C4-2B (cell line): ENCODE measurements at regions not wholly inside any gene's neighbourhood (a gene's known extent, or its start where the extent isn't known, plus 50 kb on each side); places are given as distances from the start of the nearest gene placed in this dataset.
"Not testable (repeated sequence)": the region's sequence is repeated elsewhere in the genome, so short reads cannot be mapped to it uniquely, and the experiment has no call there.

ENCODE experiments used
- H3K27ac ChIP-seq: fragments of 450-650 bp; 2 replicates; pipeline ENCODE4 v1.5.1; 2017
- CTCF ChIP-seq: fragments of 450-650 bp; conservative IDR thresholded peaks from 2 replicates; pipeline ENCODE4 v1.5.1; 2017; ENCODE audit warnings: mild to moderate bottlenecking
- ZFX ChIP-seq: fragments of 450-650 bp; IDR thresholded peaks from 2 replicates; pipeline ENCODE4 v1.6.1; 2017

- TF ChIP-seq ZFX = no peak
- TF ChIP-seq CTCF = no peak
- H3K27ac ChIP-seq = no peak overlapping the region
These were observed 974.3 kb upstream of the INTU start for GRCh38 chr4:126658411-126658810.

GRCh38 chr4:126661194-126661593, 971.6 kb upstream of the INTU start:
- no peak for TF ChIP-seq CTCF
- TF ChIP-seq ZFX = no peak
- no peak overlapping the region for H3K27ac ChIP-seq

- TF ChIP-seq ZFX (no peak), CTCF (no peak)
- H3K27ac ChIP-seq = no peak overlapping the region
These were observed 967.9 kb upstream of the INTU start for GRCh38 chr4:126664839-126665238.

- not testable (repeated sequence) for H3K27ac ChIP-seq
These were observed 962.7 kb upstream of the INTU start for GRCh38 chr4:126670038-126670437.

DNA sequence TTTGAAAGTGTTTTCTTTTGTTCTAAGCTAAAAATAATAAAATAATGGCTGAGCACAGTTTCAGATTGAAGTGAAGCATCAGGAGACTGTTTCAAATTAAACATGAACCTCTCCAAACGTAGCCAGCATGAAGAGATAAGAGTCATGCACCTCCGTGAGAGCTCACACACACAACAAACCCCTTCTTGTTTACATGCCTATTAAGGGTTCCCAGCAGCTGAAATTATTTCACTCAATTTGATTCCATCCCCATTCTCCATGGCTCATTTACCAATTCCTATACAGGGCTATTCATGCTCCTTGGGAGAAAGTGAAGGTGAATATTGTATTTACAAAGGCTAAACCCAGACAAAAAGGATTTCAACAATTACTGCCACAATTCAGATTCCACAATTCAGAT, 954.1 kb upstream of the INTU start:
- TF ChIP-seq ZFX (no peak), CTCF (no peak)
- H3K27ac ChIP-seq = no peak overlapping the region

DNA sequence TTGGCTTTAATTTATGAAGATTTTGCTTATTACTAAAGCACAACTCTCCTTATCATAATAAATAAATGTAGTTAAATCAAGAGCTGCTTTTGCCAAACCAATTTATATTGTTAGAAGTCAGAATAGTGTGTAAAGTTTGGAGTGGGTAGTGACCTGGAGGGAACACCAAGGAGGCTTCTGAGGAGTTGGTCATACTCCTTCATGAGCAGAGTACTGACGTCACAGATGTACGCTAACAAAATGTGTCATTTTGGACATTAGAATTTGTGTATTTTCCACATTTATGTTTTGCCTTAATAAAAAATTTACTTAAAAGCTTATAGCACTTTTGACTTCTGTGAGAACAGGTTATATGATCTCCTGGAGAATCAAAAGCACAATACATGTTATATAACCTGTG, 953.5 kb upstream of the INTU start:
- no peak for TF ChIP-seq ZFX
- TF ChIP-seq CTCF = no peak
- H3K27ac ChIP-seq = no peak overlapping the region

DNA sequence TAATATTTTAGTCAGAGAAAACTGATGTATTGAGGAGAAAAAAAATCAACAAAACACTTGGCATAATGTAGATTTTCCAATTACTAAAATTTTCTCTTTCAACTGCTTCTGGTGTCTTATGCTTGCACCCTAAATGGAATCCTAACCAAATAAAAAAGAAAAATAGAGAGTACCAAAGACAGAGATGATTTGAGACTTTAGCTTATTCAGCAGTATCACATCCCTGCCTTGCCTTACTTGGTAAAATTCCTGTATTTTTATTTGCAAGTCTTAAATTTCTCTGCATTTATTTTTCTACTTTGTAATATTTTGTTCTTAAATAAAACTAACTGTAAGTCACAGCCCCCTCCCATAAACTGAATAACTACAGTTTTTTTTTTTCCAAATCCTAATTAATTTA, 950.5 kb upstream of the INTU start:
- no peak overlapping the region for H3K27ac ChIP-seq
- no peak for TF ChIP-seq ZFX
- TF ChIP-seq CTCF = no peak

DNA sequence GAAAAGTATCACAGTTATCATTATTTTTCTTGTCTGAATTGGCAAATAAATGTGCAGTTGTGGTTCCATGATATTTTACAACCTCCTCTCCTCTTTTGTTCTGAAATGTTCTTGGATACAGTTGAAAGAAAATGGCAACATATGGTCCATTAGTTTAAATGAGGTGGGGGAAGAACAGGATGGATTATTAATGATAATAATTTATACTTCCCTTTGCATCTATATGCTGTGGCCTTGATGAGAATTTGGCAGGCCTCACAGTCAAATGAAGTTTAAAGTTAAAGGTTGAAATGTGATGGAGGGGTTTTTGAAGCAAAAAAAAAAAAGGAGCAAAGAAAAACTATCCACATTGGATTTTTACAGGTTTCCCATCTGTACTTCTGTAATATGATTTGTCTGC, 946.3 kb upstream of the INTU start:
- TF ChIP-seq CTCF (no peak), ZFX (no peak)
- no peak overlapping the region for H3K27ac ChIP-seq
